Endothelial cell of umbilical vein (primary cell): ENCODE measurements at regions not wholly inside any gene's neighbourhood (a gene's known extent, or its start where the extent isn't known, plus 50 kb on each side); places are given as distances from the start of the nearest gene placed in this dataset.

Experiments used
- BruUV-seq: library from RNA; stranded (reverse); fragments of 400-500 nt; replicated peaks from 2 replicates; lab custom pipeline; 2021; lab: Mats Ljungman, UMichigan
- CTCF ChIA-PET: fragments of 300-600, 350-600 bp; sonication (Branson Sonifier 250); formaldehyde crosslinking; loops from one replicate; lab custom pipeline; 2021; ENCODE audit warnings: antibody characterized with exemption, inconsistent platforms; lab: Charles Lee
- POLR2A ChIA-PET: fragments of 300-600, 350-600 bp; sonication (Branson Sonifier 250); formaldehyde crosslinking; loops from one replicate; lab custom pipeline; 2021; ENCODE audit warnings: antibody characterized with exemption, inconsistent platforms; lab: Charles Lee
- DNase-seq: peaks from one replicate; pipeline ENCODE4 v3.0.0-alpha.2; 2011; ENCODE audit warnings: low read depth, low spot score
- FAIRE-seq: peaks from 2 replicates; lab custom pipeline; 2011; peaks lifted over from hg19 to GRCh38; lab: Jason Lieb, UNC
- H2AFZ ChIP-seq: 2 replicates; pipeline ENCODE4 v1.6.0; 2012; ENCODE audit warnings: low read depth, low read length, control low read depth, inconsistent platforms
- H3K27ac ChIP-seq: 2 replicates; pipeline ENCODE4 v1.5.1; 2011; ENCODE audit warnings: low read depth, mild to moderate bottlenecking, control low read depth, low read length, moderate library complexity; ENCODE audit not compliant: insufficient read depth
- H3K27me3 ChIP-seq, 2 experiments: 2 replicates each; pipeline versions ENCODE4 v1.6.0 to v1.6.1; 2011; ENCODE audit warnings: low read length in 2 of 2, mixed read lengths in 1 of 2; ENCODE audit not compliant: control insufficient read depth in 2 of 2, insufficient read depth in 2 of 2
- H3K36me3 ChIP-seq, 2 experiments: 2 replicates in 1 of 2; 3 replicates in 1 of 2; pipeline ENCODE4 v1.5.1; 2011; ENCODE audit warnings: low read length in 2 of 2, mild to moderate bottlenecking in 1 of 2, moderate library complexity in 1 of 2; ENCODE audit not compliant: control insufficient read depth in 2 of 2, insufficient read depth in 2 of 2; ENCODE audit errors: extremely low read depth in 1 of 2
- H3K4me1 ChIP-seq: 3 replicates; pipeline ENCODE4 v1.5.1; 2011; ENCODE audit warnings: mild to moderate bottlenecking, low read length; ENCODE audit not compliant: control insufficient read depth, insufficient read depth; ENCODE audit errors: extremely low read depth
- H3K4me2 ChIP-seq: 2 replicates; pipeline ENCODE4 v1.6.1; 2011; ENCODE audit warnings: low read length, control low read depth, mixed read lengths; ENCODE audit not compliant: insufficient read depth
- H3K4me3 ChIP-seq, 3 experiments: fragments of 200-600 bp in 1 of 3; sonication (generic), shearing (Covaris generic) in 1 of 3; replicated peaks in 1 of 3; 2 replicates each; pipeline ENCODE4 v1.5.1; 2011 to 2016; ENCODE audit warnings: control low read depth in 3 of 3, low read length in 3 of 3, mild to moderate bottlenecking in 2 of 3, inconsistent platforms in 1 of 3, low read depth in 1 of 3, moderate library complexity in 1 of 3; ENCODE audit not compliant: insufficient read depth in 1 of 3
- H3K79me2 ChIP-seq: 2 replicates; pipeline ENCODE4 v1.6.0; 2012; ENCODE audit warnings: low read length, inconsistent platforms; ENCODE audit not compliant: control insufficient read depth, insufficient read depth
- H3K9ac ChIP-seq: replicated peaks from 2 replicates; pipeline ENCODE3; 2011; ENCODE audit warnings: low read length, control low read depth; ENCODE audit not compliant: insufficient read depth; ENCODE audit errors: extremely low read depth
- H3K9me1 ChIP-seq: replicated peaks from 3 replicates; pipeline ENCODE4 v1.6.0; 2011; ENCODE audit warnings: mild to moderate bottlenecking, low read length; ENCODE audit not compliant: control insufficient read depth, insufficient read depth; ENCODE audit errors: extremely low read depth
- H3K9me3 ChIP-seq: replicated peaks from 2 replicates; pipeline ENCODE4 v1.5.1; 2012; ENCODE audit warnings: low read length, inconsistent platforms; ENCODE audit not compliant: control insufficient read depth, insufficient read depth
- H4K20me1 ChIP-seq: replicated peaks from 2 replicates; pipeline ENCODE3; 2011; ENCODE audit warnings: mild to moderate bottlenecking, low read length; ENCODE audit not compliant: control insufficient read depth, insufficient read depth; ENCODE audit errors: extremely low read depth
- EZH2 ChIP-seq: IDR thresholded peaks from 2 replicates; pipeline ENCODE4 v1.6.1; 2012; ENCODE audit warnings: borderline replicate concordance, low read depth, mild to moderate bottlenecking, moderate library complexity, low read length, inconsistent platforms; ENCODE audit not compliant: severe bottlenecking
- FOS ChIP-seq: IDR thresholded peaks from 2 replicates; pipeline ENCODE4 v1.6.1; 2011; ENCODE audit warnings: mild to moderate bottlenecking, low read length, moderate library complexity, borderline replicate concordance; ENCODE audit not compliant: insufficient read depth
- GATA2 ChIP-seq: IDR thresholded peaks from 2 replicates; pipeline ENCODE4 v1.7.0; 2011; ENCODE audit warnings: low read depth, mild to moderate bottlenecking, moderate library complexity, mixed read lengths, low read length; ENCODE audit not compliant: insufficient read length, insufficient read depth
- JUN ChIP-seq: IDR thresholded peaks from 2 replicates; pipeline ENCODE4 v1.6.1; 2011; ENCODE audit warnings: borderline replicate concordance, low read depth; ENCODE audit not compliant: insufficient read length, insufficient read depth
- MYC ChIP-seq: IDR thresholded peaks from one replicate; pipeline ENCODE4 v1.6.1; 2011; ENCODE audit warnings: mild to moderate bottlenecking, low read depth, low read length
- POLR2A ChIP-seq: IDR thresholded peaks from 2 replicates; pipeline ENCODE4 v1.6.1; 2012; ENCODE audit warnings: low read depth, mild to moderate bottlenecking, control low read depth, low read length
- POLR2AphosphoS5 ChIP-seq: IDR thresholded peaks from 2 replicates; pipeline ENCODE4 v1.6.1; 2012; ENCODE audit warnings: low read depth, mild to moderate bottlenecking, control low read depth, low read length, moderate library complexity; ENCODE audit not compliant: insufficient read depth
- dilution Hi-C: fragments of 300-500 bp; cut with MboI; formaldehyde crosslinking; loops from one replicate; pipeline ENCODE4 v1.15.0; 2019; ENCODE audit warnings: low sequenced_read_pairs; ENCODE audit not compliant: extremely low pct_ligation_motif_present
- intact Hi-C: fragments of 100-400 bp; cut with micrococcal nuclease; formaldehyde crosslinking; loops from one replicate; pipeline ENCODE4 v1.10.0; 2022
- TF ChIP-seq, protein P1 (sequence below): IDR thresholded peaks from 2 replicates; pipeline ENCODE4 v1.6.1; 2011; ENCODE audit not compliant: insufficient read depth, insufficient read length
- TF ChIP-seq, protein P2 (sequence below), 2 donors: IDR thresholded peaks; 1 replicate in 1 of 2; 2 replicates in 1 of 2; pipeline ENCODE4 v1.5.1; 2011; ENCODE audit warnings: low read length in 2 of 2, mild to moderate bottlenecking in 2 of 2, moderate library complexity in 2 of 2, control low read depth in 1 of 2, inconsistent platforms in 1 of 2, low read depth in 1 of 2; ENCODE audit not compliant: insufficient read depth in 1 of 2; ENCODE audit errors: extremely low read depth in 1 of 2

- Histone ChIP-seq H3K4me1 (no peaks in the 10 kb centered on the region), H3K4me2 (no peak overlapping the region), H3K9me1 (no peaks in the 10 kb centered on the region), H3K27ac (no peak overlapping the region), H2AFZ (no peak overlapping the region), H3K36me3 (no peaks in the 10 kb centered on the region), H3K9ac (no peak overlapping the region), H3K4me3 (no peak overlapping the region), H4K20me1 (no peaks in the 10 kb centered on the region), H3K9me3 (no peaks in the 10 kb centered on the region), H3K27me3 (no peaks in the 10 kb centered on the region), H3K79me2 (no peaks in the 10 kb centered on the region)
- no TSS peak for BruUV-seq
- FAIRE-seq (no peak), DNase-seq (no peak)
- CTCF ChIA-PET = interaction anchor here (0.6 to 1.7 kb wide), 5 partner anchors 9 to 409 kb away, joined by 3 to 6 read pairs (median 4); no protein-coding TSS in a partner anchor
- dilution Hi-C loops (no loop called here), intact Hi-C loops (no loop called here)
- TF ChIP-seq MYC = no peak
- TF ChIP-seq, protein P1, sequence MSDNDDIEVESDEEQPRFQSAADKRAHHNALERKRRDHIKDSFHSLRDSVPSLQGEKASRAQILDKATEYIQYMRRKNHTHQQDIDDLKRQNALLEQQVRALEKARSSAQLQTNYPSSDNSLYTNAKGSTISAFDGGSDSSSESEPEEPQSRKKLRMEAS = no peak
- POLR2A ChIA-PET = no interaction called here
Observed at GRCh38 chr2:62402156-62402555, 103.8 kb downstream of the TMEM17 start.

- Histone ChIP-seq H3K36me3 (no peaks in the 10 kb centered on the region), H3K4me3 (no peak overlapping the region), H3K9me1 (no peaks in the 10 kb centered on the region), H3K4me1 (no peaks in the 10 kb centered on the region), H3K27me3 (no peaks in the 10 kb centered on the region), H3K9me3 (no peaks in the 10 kb centered on the region), H3K27ac (no peak overlapping the region), H3K79me2 (no peaks in the 10 kb centered on the region), H3K4me2 (no peak overlapping the region), H4K20me1 (no peaks in the 10 kb centered on the region), H3K9ac (no peak overlapping the region), H2AFZ (no peak overlapping the region)
- dilution Hi-C loops (no loop called here), intact Hi-C loops (no loop called here)
- BruUV-seq = no TSS peak
- ChIA-PET POLR2A (no interaction called here), CTCF (interaction anchor here (1.5 kb wide), 1 partner anchor 13 kb away, joined by 3 read pairs; no protein-coding TSS in a partner anchor)
- no peak for DNase-seq
- TF ChIP-seq JUN (no peak), POLR2AphosphoS5 (no peak), FOS (no peak), GATA2 (no peak), MYC (no peak), EZH2 (no peak), POLR2A (no peak)
- TF ChIP-seq, protein P1 = no peak
- TF ChIP-seq, protein P2, sequence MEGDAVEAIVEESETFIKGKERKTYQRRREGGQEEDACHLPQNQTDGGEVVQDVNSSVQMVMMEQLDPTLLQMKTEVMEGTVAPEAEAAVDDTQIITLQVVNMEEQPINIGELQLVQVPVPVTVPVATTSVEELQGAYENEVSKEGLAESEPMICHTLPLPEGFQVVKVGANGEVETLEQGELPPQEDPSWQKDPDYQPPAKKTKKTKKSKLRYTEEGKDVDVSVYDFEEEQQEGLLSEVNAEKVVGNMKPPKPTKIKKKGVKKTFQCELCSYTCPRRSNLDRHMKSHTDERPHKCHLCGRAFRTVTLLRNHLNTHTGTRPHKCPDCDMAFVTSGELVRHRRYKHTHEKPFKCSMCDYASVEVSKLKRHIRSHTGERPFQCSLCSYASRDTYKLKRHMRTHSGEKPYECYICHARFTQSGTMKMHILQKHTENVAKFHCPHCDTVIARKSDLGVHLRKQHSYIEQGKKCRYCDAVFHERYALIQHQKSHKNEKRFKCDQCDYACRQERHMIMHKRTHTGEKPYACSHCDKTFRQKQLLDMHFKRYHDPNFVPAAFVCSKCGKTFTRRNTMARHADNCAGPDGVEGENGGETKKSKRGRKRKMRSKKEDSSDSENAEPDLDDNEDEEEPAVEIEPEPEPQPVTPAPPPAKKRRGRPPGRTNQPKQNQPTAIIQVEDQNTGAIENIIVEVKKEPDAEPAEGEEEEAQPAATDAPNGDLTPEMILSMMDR (IDR thresholded peaks at IDR 0.05; ENCODE audit: extremely low read depth in 1 of 2, insufficient read depth in 1 of 2, low read depth in 1 of 2, low read length in 2 of 2) = no peak
- no peak for FAIRE-seq
Observed at GRCh38 chr2:62398356-62398755, 107.6 kb downstream of the TMEM17 start.
